ENCODE measurements at regions not wholly inside any gene's neighbourhood (a gene's known extent, or its start where the extent isn't known, plus 50 kb on each side); places are given as distances from the start of the nearest gene placed in this dataset.
A peak's percentile ranks its signal among the peaks of the same experiment; 100 is the strongest.
"Not testable (repeated sequence)": the region's sequence is repeated elsewhere in the genome, so short reads cannot be mapped to it uniquely, and the experiment has no call there.

DNA sequence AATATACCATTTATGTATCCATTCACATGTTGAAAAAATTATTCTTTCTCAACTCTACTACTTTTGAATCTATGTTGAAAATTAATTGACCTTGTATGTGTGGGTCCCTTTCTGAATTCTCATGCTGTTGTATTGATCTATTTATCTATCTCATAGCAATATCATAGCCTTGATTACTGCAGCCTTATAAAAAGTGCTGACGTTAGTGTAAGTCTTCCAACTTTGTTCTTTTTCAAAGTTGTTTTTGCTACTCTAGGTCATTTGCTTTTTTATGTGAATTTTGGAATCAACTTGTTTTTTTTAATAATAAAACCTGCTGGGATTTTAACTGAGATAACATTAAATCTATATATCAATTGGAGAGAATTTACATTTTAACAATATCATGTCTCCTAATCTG is 52.2 kb upstream of the PAX3 start:
- no peak overlapping the region for H3K4me3 ChIP-seq (ENCODE audit: low read length)
- peaks cover 13% of the 10 kb centered on the region; the same call in 1 of the 2 replicates for H3K9me3 ChIP-seq (ENCODE audit: insufficient read depth, low read depth, low read length)
- no peaks in the 10 kb centered on the region for H3K36me3 ChIP-seq (ENCODE audit: insufficient read depth, low read depth, low read length)
- H3K27ac ChIP-seq (ENCODE audit: low read length): no peak overlapping the region
- H3K9ac ChIP-seq (ENCODE audit: low read depth, low read length): no peak overlapping the region
- H3K4me1 ChIP-seq (ENCODE audit: insufficient read depth, low read length): no peaks in the 10 kb centered on the region
- H3K27me3 ChIP-seq (ENCODE audit: insufficient read depth, low read length): no peaks in the 10 kb centered on the region

DNA sequence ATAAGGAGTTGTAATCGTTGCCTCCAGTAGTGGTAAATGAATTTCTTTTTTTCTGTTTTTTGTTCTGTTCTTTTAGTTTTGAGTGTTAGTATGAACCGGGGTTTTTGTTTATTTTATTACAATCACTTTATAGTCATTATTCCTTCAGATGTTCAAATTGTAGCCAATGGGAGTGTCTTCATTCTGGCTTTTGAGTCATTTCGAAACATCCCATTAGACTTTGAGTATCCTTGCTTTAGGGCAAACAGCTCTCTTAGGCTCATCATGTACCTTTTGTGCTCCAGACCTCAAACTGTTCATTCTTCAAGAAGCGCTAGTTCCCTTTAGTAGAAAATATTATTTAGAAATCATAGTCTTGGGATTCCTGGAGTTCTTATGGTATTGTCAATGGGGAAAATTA is 54.2 kb upstream of the PAX3 start:
- Histone ChIP-seq H3K4me3 (ENCODE audit: low read length) (no peak overlapping the region), H3K4me1 (ENCODE audit: insufficient read depth, low read length) (no peaks in the 10 kb centered on the region), H3K9ac (ENCODE audit: low read depth, low read length) (no peak overlapping the region), H3K9me3 (ENCODE audit: insufficient read depth, low read depth, low read length) (peaks cover 13% of the 10 kb centered on the region; the same call in 1 of the 2 replicates), H3K27me3 (ENCODE audit: insufficient read depth, low read length) (no peaks in the 10 kb centered on the region), H3K27ac (ENCODE audit: low read length) (no peak overlapping the region), H3K36me3 (ENCODE audit: insufficient read depth, low read depth, low read length) (no peaks in the 10 kb centered on the region)

DNA sequence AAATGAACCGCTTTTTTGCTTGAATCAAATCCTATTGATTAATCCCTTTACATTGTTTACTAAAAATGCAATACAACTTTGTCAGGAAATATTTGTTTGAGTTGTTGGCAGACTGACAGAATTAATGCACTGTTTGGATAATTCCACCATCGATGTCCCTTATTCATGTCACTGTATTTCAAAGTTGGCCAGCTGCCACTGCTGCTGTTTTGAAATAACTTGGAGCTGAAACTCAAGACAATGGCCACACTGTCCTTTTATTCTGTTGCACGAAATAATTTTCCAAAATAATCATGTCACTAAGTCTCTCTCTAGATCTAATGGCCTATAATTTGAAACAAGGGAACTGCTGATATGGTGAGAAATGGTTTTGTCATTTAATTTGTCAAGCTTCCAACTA is 55.2 kb upstream of the PAX3 start:
- Histone ChIP-seq H3K9ac (ENCODE audit: low read depth, low read length) (no peak overlapping the region), H3K27ac (ENCODE audit: low read length) (no peak overlapping the region), H3K4me1 (ENCODE audit: insufficient read depth, low read length) (no peaks in the 10 kb centered on the region)

DNA sequence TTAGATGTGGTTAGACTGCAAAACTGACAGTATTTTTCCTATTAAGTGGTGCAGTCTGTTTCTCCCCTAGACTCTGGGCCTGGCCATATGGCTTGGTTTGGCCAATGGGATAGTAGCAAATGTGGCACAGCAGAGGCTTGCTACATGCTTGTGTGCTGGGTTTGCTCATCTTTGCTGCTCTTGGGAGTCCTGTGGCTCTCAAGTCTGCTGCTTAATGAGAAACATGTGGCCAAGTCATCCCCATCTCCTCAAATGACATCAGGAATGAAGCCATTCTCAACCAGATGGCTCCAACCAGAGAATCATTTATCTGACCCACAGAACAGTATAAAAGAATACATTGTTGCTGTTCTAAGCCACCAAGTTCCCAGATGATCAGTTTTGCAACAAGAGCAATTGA is 57.1 kb upstream of the PAX3 start:
- no peaks in the 10 kb centered on the region for H3K36me3 ChIP-seq (ENCODE audit: insufficient read depth, low read depth, low read length)
- no peak overlapping the region for H3K9ac ChIP-seq (ENCODE audit: low read depth, low read length)
- H3K27me3 ChIP-seq (ENCODE audit: insufficient read depth, low read length): no peaks in the 10 kb centered on the region
- H3K4me3 ChIP-seq (ENCODE audit: low read length): no peak overlapping the region
- H3K27ac ChIP-seq (ENCODE audit: low read length): no peak overlapping the region
- peaks cover 10% of the 10 kb centered on the region; the same call in 1 of the 2 replicates for H3K9me3 ChIP-seq (ENCODE audit: insufficient read depth, low read depth, low read length)
- no peaks in the 10 kb centered on the region for H3K4me1 ChIP-seq (ENCODE audit: insufficient read depth, low read length)

More for the DNA sequence above, 55.2 kb upstream of the PAX3 start:
- no peaks in the 10 kb centered on the region for H3K27me3 ChIP-seq (ENCODE audit: insufficient read depth, low read length)
- H3K4me3 ChIP-seq (ENCODE audit: low read length): no peak overlapping the region
- H3K9me3 ChIP-seq (ENCODE audit: insufficient read depth, low read depth, low read length): peaks cover 13% of the 10 kb centered on the region; the same call in 1 of the 2 replicates
- H3K36me3 ChIP-seq (ENCODE audit: insufficient read depth, low read depth, low read length): no peaks in the 10 kb centered on the region

GRCh38 chr2:222357930-222358329 is 59.1 kb upstream of the PAX3 start:
- Histone ChIP-seq H3K36me3 (ENCODE audit: insufficient read depth, low read depth, low read length) (no peaks in the 10 kb centered on the region), H3K9me3 (ENCODE audit: insufficient read depth, low read depth, low read length) (no peaks in the 10 kb centered on the region), H3K9ac (ENCODE audit: low read depth, low read length) (no peak overlapping the region), H3K4me3 (ENCODE audit: low read length) (no peak overlapping the region), H3K27me3 (ENCODE audit: insufficient read depth, low read length) (no peaks in the 10 kb centered on the region), H3K4me1 (ENCODE audit: insufficient read depth, low read length) (no peaks in the 10 kb centered on the region), H3K27ac (ENCODE audit: low read length) (no peak overlapping the region)

DNA sequence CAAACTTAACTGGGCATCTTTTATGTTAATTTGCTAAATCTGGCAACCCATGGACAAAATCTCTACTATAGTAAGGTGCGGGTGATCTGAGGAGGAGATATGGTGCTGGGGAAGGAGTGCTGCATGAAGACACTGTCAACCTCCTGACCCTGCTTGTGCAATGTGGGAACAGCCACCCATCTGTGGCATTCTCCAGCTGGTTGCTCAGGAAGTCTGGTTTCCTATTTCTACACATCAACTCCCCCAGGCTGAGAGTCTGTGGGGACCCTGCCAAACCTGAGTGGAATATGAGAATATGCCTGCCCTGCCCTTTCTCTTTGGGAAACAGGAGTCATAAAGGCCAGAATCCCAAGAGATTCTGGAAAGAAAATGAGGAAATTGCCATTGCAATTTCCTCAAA is 60.1 kb upstream of the PAX3 start:
- Histone ChIP-seq H3K27me3 (ENCODE audit: insufficient read depth, low read length) (no peaks in the 10 kb centered on the region), H3K36me3 (ENCODE audit: insufficient read depth, low read depth, low read length) (no peaks in the 10 kb centered on the region), H3K27ac (ENCODE audit: low read length) (no peak overlapping the region), H3K9me3 (ENCODE audit: insufficient read depth, low read depth, low read length) (no peaks in the 10 kb centered on the region), H3K9ac (ENCODE audit: low read depth, low read length) (no peak overlapping the region), H3K4me3 (ENCODE audit: low read length) (no peak overlapping the region), H3K4me1 (ENCODE audit: insufficient read depth, low read length) (no peaks in the 10 kb centered on the region)

GRCh38 chr2:222360146-222360545 is 61.3 kb upstream of the PAX3 start:
- no peaks in the 10 kb centered on the region for H3K27me3 ChIP-seq (ENCODE audit: insufficient read depth, low read length)
- no peaks in the 10 kb centered on the region for H3K36me3 ChIP-seq (ENCODE audit: insufficient read depth, low read depth, low read length)
- no peak overlapping the region for H3K27ac ChIP-seq (ENCODE audit: low read length)
- no peak overlapping the region for H3K9ac ChIP-seq (ENCODE audit: low read depth, low read length)
- no peaks in the 10 kb centered on the region for H3K9me3 ChIP-seq (ENCODE audit: insufficient read depth, low read depth, low read length)
- H3K4me3 ChIP-seq (ENCODE audit: low read length): no peak overlapping the region
- peaks cover 2% of the 10 kb centered on the region; the same call in 1 of the 2 replicates for H3K4me1 ChIP-seq (ENCODE audit: insufficient read depth, low read length)

GRCh38 chr2:222360997-222361396 is 62.2 kb upstream of the PAX3 start:
- Histone ChIP-seq H3K4me3 (ENCODE audit: low read length) (no peak overlapping the region), H3K27ac (ENCODE audit: low read length) (no peak overlapping the region), H3K9ac (ENCODE audit: low read depth, low read length) (no peak overlapping the region), H3K4me1 (ENCODE audit: insufficient read depth, low read length) (peaks cover 2% of the 10 kb centered on the region; the same call in 1 of the 2 replicates), H3K27me3 (ENCODE audit: insufficient read depth, low read length) (no peaks in the 10 kb centered on the region), H3K9me3 (ENCODE audit: insufficient read depth, low read depth, low read length) (no peaks in the 10 kb centered on the region), H3K36me3 (ENCODE audit: insufficient read depth, low read depth, low read length) (no peaks in the 10 kb centered on the region)

- Histone ChIP-seq H3K36me3 (ENCODE audit: insufficient read depth, low read depth, low read length) (no peaks in the 10 kb centered on the region), H3K9me3 (ENCODE audit: insufficient read depth, low read depth, low read length) (no peaks in the 10 kb centered on the region), H3K9ac (ENCODE audit: low read depth, low read length) (no peak overlapping the region), H3K4me1 (ENCODE audit: insufficient read depth, low read length) (peaks cover 2% of the 10 kb centered on the region; the same call in 1 of the 2 replicates), H3K27ac (ENCODE audit: low read length) (no peak overlapping the region), H3K27me3 (ENCODE audit: insufficient read depth, low read length) (no peaks in the 10 kb centered on the region), H3K4me3 (ENCODE audit: low read length) (no peak overlapping the region)
Measured at GRCh38 chr2:222361787-222362186, 62.6 kb upstream of the SGPP2 start.

- peaks cover 2% of the 10 kb centered on the region; the same call in 1 of the 2 replicates for H3K4me1 ChIP-seq (ENCODE audit: insufficient read depth, low read length)
- H3K9me3 ChIP-seq (ENCODE audit: insufficient read depth, low read depth, low read length): no peaks in the 10 kb centered on the region
- no peaks in the 10 kb centered on the region for H3K36me3 ChIP-seq (ENCODE audit: insufficient read depth, low read depth, low read length)
- no peak overlapping the region for H3K4me3 ChIP-seq (ENCODE audit: low read length)
- no peak overlapping the region for H3K27ac ChIP-seq (ENCODE audit: low read length)
- H3K9ac ChIP-seq (ENCODE audit: low read depth, low read length): no peak overlapping the region
- no peaks in the 10 kb centered on the region for H3K27me3 ChIP-seq (ENCODE audit: insufficient read depth, low read length)
Measured at GRCh38 chr2:222362336-222362735, 62.0 kb upstream of the SGPP2 start.

GRCh38 chr2:222364285-222364895 is 60.0 kb upstream of the SGPP2 start:
- H3K36me3 ChIP-seq (ENCODE audit: insufficient read depth, low read depth, low read length): no peaks in the 10 kb centered on the region
- H3K4me1 ChIP-seq (ENCODE audit: insufficient read depth, low read length): peaks cover 5% of the 10 kb centered on the region; the same call in 1 of the 2 replicates
- H3K27ac ChIP-seq (ENCODE audit: low read length): no peak overlapping the region
- no peaks in the 10 kb centered on the region for H3K9me3 ChIP-seq (ENCODE audit: insufficient read depth, low read depth, low read length)
- no peak overlapping the region for H3K4me3 ChIP-seq (ENCODE audit: low read length)
- H3K27me3 ChIP-seq (ENCODE audit: insufficient read depth, low read length): no peaks in the 10 kb centered on the region
- H3K9ac ChIP-seq (ENCODE audit: low read depth, low read length): no peak overlapping the region

- H3K4me1 ChIP-seq (ENCODE audit: insufficient read depth, low read length); H3K27me3 ChIP-seq (ENCODE audit: insufficient read depth, low read length): not testable (repeated sequence)
- H3K4me3 ChIP-seq (ENCODE audit: low read length): peak overlapping the region; percentile 25; the same call in 1 of the 2 replicates
Measured at GRCh38 chr2:222368280-222368679, 56.1 kb upstream of the SGPP2 start.

More at GRCh38 chr2:222368280-222368679, 56.1 kb upstream of the SGPP2 start:
- H3K9me3 ChIP-seq (ENCODE audit: insufficient read depth, low read depth, low read length); H3K27ac ChIP-seq (ENCODE audit: low read length); H3K36me3 ChIP-seq (ENCODE audit: insufficient read depth, low read depth, low read length); H3K9ac ChIP-seq (ENCODE audit: low read depth, low read length): not testable (repeated sequence)

All from iPS-20b (cell line).